MM.1S (cell line): ENCODE measurements at regions not wholly inside any gene's neighbourhood (a gene's known extent, or its start where the extent isn't known, plus 50 kb on each side); places are given as distances from the start of the nearest gene placed in this dataset.

Experiments used
- EZH2 ChIP-seq: fragments of 300-600 bp; sonication (generic); optimal IDR thresholded peaks from 2 replicates; pipeline ENCODE3; 2017; ENCODE audit warnings: low read depth, mild to moderate bottlenecking, antibody characterized with exemption, low read length, mixed read lengths
- TF ChIP-seq, protein P1 (sequence below): fragments of 300-600 bp; sonication (generic); IDR thresholded peaks from 2 replicates; pipeline ENCODE4 v1.5.1; 2016; ENCODE audit warnings: antibody characterized with exemption, low read length, mixed read lengths

DNA sequence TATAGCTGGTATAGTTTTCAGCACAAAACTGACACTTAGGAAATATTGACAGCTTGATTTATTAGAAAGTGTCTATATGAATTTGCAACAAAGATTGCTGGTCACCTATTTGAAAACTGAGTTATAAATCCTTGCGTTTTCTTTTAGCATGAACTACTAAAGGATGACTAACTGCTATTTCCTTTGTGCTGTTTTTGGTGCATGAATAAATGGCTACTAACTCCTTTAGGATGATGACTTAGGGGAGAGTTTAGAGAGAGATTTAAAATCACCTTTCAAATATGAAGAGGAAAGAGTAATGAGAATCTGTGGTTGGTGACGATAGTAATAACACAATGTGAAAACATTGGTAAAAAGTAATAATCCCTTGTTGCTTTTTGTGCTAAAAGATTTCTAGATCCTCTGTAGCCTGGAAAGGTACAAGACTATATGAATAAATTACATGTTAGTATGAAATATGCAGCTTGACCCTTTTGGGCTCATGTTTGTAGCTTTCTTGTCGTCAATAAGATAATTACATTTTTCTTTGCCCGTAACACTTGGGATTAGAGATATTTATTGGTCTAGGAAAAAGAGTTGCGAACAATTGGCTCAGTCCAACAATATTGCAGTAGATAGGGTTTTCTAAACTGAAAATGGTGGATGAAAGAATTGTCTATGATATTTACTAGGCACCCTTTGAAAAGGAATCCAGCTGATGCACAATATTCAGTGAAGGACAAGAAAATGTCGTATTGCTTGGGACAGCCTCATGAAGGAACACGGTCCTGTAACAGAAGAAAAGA is 453.0 kb downstream of the ADAMTS20 start:
- TF ChIP-seq, protein P1, sequence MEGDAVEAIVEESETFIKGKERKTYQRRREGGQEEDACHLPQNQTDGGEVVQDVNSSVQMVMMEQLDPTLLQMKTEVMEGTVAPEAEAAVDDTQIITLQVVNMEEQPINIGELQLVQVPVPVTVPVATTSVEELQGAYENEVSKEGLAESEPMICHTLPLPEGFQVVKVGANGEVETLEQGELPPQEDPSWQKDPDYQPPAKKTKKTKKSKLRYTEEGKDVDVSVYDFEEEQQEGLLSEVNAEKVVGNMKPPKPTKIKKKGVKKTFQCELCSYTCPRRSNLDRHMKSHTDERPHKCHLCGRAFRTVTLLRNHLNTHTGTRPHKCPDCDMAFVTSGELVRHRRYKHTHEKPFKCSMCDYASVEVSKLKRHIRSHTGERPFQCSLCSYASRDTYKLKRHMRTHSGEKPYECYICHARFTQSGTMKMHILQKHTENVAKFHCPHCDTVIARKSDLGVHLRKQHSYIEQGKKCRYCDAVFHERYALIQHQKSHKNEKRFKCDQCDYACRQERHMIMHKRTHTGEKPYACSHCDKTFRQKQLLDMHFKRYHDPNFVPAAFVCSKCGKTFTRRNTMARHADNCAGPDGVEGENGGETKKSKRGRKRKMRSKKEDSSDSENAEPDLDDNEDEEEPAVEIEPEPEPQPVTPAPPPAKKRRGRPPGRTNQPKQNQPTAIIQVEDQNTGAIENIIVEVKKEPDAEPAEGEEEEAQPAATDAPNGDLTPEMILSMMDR: no peak
- no peak for TF ChIP-seq EZH2
